ENCODE measurements at regions not wholly inside any gene's neighbourhood (a gene's known extent, or its start where the extent isn't known, plus 50 kb on each side); places are given as distances from the start of the nearest gene placed in this dataset.
A peak's percentile ranks its signal among the peaks of the same experiment; 100 is the strongest.

DNA sequence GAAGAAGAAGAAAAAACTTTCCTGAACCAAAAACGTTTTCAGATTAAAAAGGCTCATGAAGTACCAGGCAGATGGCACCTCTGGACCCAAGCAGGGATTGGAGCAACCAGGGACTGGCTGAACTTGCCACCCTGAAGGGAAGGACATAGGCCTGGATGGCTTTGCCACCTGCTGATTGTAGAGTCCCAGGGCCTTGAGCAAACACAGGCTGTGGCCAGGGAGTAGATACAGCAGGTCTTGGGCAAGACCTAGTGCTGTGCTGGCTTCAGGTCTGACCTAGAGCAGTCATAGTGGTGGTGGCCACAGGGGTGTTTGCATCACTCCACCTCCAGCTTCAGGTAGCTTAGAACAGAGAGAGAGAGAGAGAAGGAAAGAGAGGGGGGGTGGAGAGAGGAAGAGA is 176.7 kb upstream of the FOXN2 start:
- Histone ChIP-seq H3K4me2 (ENCODE audit: insufficient read depth, low read length) (no peak overlapping the region), H2AFZ (ENCODE audit: low read depth, low read length) (no peak overlapping the region), H3K9me3 (replicated peaks; ENCODE audit: control insufficient read depth, insufficient read depth, low read depth, low read length) (no peaks in the 10 kb centered on the region), H3K4me1 (replicated peaks in 1 of 2; ENCODE audit: control insufficient read depth in 2 of 2, insufficient read depth in 2 of 2, low read length in 2 of 2) (peaks cover 0 to 16% of the 10 kb centered on the region in 2 experiments; a peak in 2 of 5 replicates), H3K79me2 (ENCODE audit: control insufficient read depth, insufficient read depth, low read length) (no peaks in the 10 kb centered on the region), H4K20me1 (replicated peaks; ENCODE audit: control insufficient read depth, insufficient read depth, low read length) (no peaks in the 10 kb centered on the region), H3K27ac (ENCODE audit: extremely low read depth, low read depth, low read length) (no peak overlapping the region), H3K9me1 (ENCODE audit: control insufficient read depth, insufficient read depth, low read length) (no peaks in the 10 kb centered on the region), H3K4me3 (no peak overlapping the region), H3K27me3 (ENCODE audit: control insufficient read depth in 2 of 2, insufficient read depth in 2 of 2, low read length in 2 of 2) (no peaks in the 10 kb centered on the region), H3K36me3 (ENCODE audit: control insufficient read depth, insufficient read depth, low read length) (no peaks in the 10 kb centered on the region), H3K9ac (ENCODE audit: insufficient read depth in 1 of 2, low read depth in 2 of 2, low read length in 2 of 2) (peak overlapping the region in 1 of 2 experiments; percentile 17; a peak in 1 of 4 replicates)
- in situ Hi-C loops (cut with MboI) = no loop called here
- TF ChIP-seq ZZZ3 (IDR thresholded peaks at IDR 0.05) (no peak), CEBPB (tag; IDR thresholded peaks at IDR 0.05) (peak; percentile 44; the same call in 1 of the 2 replicates), BRCA1 (IDR thresholded peaks at IDR 0.05) (no peak), BRCA1 (CRISPR knock-in tag; IDR thresholded peaks at IDR 0.05) (no peak), RBFOX2 (IDR thresholded peaks at IDR 0.05; ENCODE audit: low read depth, low read length) (no peak), TEAD2 (tag; IDR thresholded peaks at IDR 0.05) (no peak), TEAD1 (CRISPR knock-in tag; IDR thresholded peaks at IDR 0.05) (no peak)
- intact Hi-C loops (cut with micrococcal nuclease) = no loop called here
- ATAC-seq (peak; percentile 46), DNase-seq (ENCODE audit: extremely low read depth in 1 of 4, low spot score in 3 of 4) (no peak), FAIRE-seq (no peak)
- WGBS (ENCODE audit: insufficient coverage, low coverage, missing lambda C conversion rate) = 8% methylated on average over 1 of the region's 1 CpG
- POLR2A ChIA-PET = interaction anchor here (0.8 kb wide), 1 partner anchor 9 kb away, joined by 3 read pairs; no protein-coding TSS in a partner anchor
- CTCF ChIA-PET (ENCODE audit: low intra/inter-chr PET ratio) = no interaction called here
- no TSS peak for BruUV-seq (replicated peaks)

DNA sequence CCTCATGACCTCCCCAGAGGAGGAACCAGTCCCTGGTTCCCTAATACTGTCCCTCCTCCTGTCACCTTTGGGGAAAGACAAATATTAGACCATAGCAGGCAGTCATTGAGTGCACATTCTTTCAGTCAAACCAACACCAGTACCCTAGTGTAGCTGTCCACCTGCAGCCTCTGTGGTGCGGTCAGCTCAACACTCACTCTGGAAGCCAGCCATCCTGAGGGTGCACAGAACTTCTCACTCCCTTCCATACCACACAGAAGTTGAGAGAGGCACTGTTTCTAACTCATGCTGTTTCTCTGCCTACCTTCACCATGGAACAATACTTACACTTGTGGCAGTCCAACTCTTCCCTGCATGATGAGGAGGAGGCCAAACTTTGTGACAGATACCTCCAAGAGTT is 175.6 kb upstream of the FOXN2 start:
- no peak overlapping the region for H3K9ac ChIP-seq (ENCODE audit: insufficient read depth in 1 of 2, low read depth in 2 of 2, low read length in 2 of 2)
- no peaks in the 10 kb centered on the region for H4K20me1 ChIP-seq (replicated peaks; ENCODE audit: control insufficient read depth, insufficient read depth, low read length)
- in situ Hi-C loops (cut with MboI) = no loop called here
- 0% methylated on average over 1 of the region's 1 CpG for WGBS (ENCODE audit: insufficient coverage, low coverage, missing lambda C conversion rate)
- H3K9me3 ChIP-seq (replicated peaks; ENCODE audit: control insufficient read depth, insufficient read depth, low read depth, low read length) = no peaks in the 10 kb centered on the region
- ChIA-PET POLR2A (no interaction called here), CTCF (ENCODE audit: low intra/inter-chr PET ratio) (no interaction called here)
- H3K36me3 ChIP-seq (ENCODE audit: control insufficient read depth, insufficient read depth, low read length) = no peaks in the 10 kb centered on the region
- intact Hi-C loops (cut with micrococcal nuclease) = no loop called here
- BruUV-seq (replicated peaks) = no TSS peak
- DNase-seq (ENCODE audit: extremely low read depth in 1 of 4, low spot score in 3 of 4) (no peak), FAIRE-seq (no peak), ATAC-seq (peak; percentile 66)
- no peaks in the 10 kb centered on the region for H3K79me2 ChIP-seq (ENCODE audit: control insufficient read depth, insufficient read depth, low read length)
- peak overlapping the region; percentile 11; the same call in 1 of the 2 replicates for H2AFZ ChIP-seq (ENCODE audit: low read depth, low read length)
- no peak overlapping the region for H3K27ac ChIP-seq (ENCODE audit: extremely low read depth, low read depth, low read length)
- peaks cover 0 to 16% of the 10 kb centered on the region in 2 experiments; a peak in 2 of 5 replicates for H3K4me1 ChIP-seq (replicated peaks in 1 of 2; ENCODE audit: control insufficient read depth in 2 of 2, insufficient read depth in 2 of 2, low read length in 2 of 2)
- no peaks in the 10 kb centered on the region for H3K9me1 ChIP-seq (ENCODE audit: control insufficient read depth, insufficient read depth, low read length)
- H3K27me3 ChIP-seq (ENCODE audit: control insufficient read depth in 2 of 2, insufficient read depth in 2 of 2, low read length in 2 of 2) = no peaks in the 10 kb centered on the region
- no peak overlapping the region for H3K4me3 ChIP-seq
- H3K4me2 ChIP-seq (ENCODE audit: insufficient read depth, low read length) = no peak overlapping the region
- TF ChIP-seq, protein P1, sequence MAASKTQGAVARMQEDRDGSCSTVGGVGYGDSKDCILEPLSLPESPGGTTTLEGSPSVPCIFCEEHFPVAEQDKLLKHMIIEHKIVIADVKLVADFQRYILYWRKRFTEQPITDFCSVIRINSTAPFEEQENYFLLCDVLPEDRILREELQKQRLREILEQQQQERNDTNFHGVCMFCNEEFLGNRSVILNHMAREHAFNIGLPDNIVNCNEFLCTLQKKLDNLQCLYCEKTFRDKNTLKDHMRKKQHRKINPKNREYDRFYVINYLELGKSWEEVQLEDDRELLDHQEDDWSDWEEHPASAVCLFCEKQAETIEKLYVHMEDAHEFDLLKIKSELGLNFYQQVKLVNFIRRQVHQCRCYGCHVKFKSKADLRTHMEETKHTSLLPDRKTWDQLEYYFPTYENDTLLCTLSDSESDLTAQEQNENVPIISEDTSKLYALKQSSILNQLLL (CRISPR knock-in tag; IDR thresholded peaks at IDR 0.05; ENCODE audit: borderline replicate concordance) = no peak
- no peak for TF ChIP-seq TOE1 (IDR thresholded peaks at IDR 0.05; ENCODE audit: borderline replicate concordance)
- no peak for TF ChIP-seq TOE1 (CRISPR knock-in tag; IDR thresholded peaks at IDR 0.05; ENCODE audit: borderline replicate concordance, low read depth)
- TF ChIP-seq, protein P2, sequence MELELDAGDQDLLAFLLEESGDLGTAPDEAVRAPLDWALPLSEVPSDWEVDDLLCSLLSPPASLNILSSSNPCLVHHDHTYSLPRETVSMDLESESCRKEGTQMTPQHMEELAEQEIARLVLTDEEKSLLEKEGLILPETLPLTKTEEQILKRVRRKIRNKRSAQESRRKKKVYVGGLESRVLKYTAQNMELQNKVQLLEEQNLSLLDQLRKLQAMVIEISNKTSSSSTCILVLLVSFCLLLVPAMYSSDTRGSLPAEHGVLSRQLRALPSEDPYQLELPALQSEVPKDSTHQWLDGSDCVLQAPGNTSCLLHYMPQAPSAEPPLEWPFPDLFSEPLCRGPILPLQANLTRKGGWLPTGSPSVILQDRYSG (tag; conservative IDR thresholded peaks at IDR 0.05; ENCODE audit: low read depth) = no peak
- no peak for TF ChIP-seq TEAD2 (tag; IDR thresholded peaks at IDR 0.05)
- no peak for TF ChIP-seq KDM5B (IDR thresholded peaks at IDR 0.05; ENCODE audit: insufficient replicate concordance, low read depth, low read length)
- no peak for TF ChIP-seq HEY1 (CRISPR knock-in tag; IDR thresholded peaks at IDR 0.05; ENCODE audit: borderline replicate concordance)
- TF ChIP-seq, protein P3, sequence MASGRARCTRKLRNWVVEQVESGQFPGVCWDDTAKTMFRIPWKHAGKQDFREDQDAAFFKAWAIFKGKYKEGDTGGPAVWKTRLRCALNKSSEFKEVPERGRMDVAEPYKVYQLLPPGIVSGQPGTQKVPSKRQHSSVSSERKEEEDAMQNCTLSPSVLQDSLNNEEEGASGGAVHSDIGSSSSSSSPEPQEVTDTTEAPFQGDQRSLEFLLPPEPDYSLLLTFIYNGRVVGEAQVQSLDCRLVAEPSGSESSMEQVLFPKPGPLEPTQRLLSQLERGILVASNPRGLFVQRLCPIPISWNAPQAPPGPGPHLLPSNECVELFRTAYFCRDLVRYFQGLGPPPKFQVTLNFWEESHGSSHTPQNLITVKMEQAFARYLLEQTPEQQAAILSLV (tag; IDR thresholded peaks at IDR 0.05) = no peak

Data from K562 (cell line).